Neural cell (in vitro differentiated cells): ENCODE measurements at regions not wholly inside any gene's neighbourhood (a gene's known extent, or its start where the extent isn't known, plus 50 kb on each side); places are given as distances from the start of the nearest gene placed in this dataset.
"Not testable (repeated sequence)": the region's sequence is repeated elsewhere in the genome, so short reads cannot be mapped to it uniquely, and the experiment has no call there.

Experiments used
- H2AFZ ChIP-seq: fragments of 200-600, 300-800 bp; sonication (generic), shearing (Covaris generic); 2 replicates; pipeline ENCODE4 v1.6.0; 2014; ENCODE audit warnings: low read depth, mild to moderate bottlenecking, antibody characterized with exemption, low read length, moderate library complexity
- H3F3A ChIP-seq: fragments of 200-600 bp; shearing (Covaris generic); 2 replicates; pipeline ENCODE4 v1.6.1; 2016; ENCODE audit warnings: mild to moderate bottlenecking, moderate library complexity, mixed read lengths, antibody characterized with exemption, low read length; ENCODE audit not compliant: insufficient read depth, poor library complexity, severe bottlenecking
- H3K27ac ChIP-seq: fragments of 200-600, 300-800 bp; sonication (generic), shearing (Covaris generic); 2 replicates; pipeline ENCODE4 v1.5.1; 2014; ENCODE audit warnings: mild to moderate bottlenecking, low read length, moderate library complexity
- H3K27me3 ChIP-seq: fragments of 300-800, 200-600 bp; sonication (generic), shearing (Covaris generic); 2 replicates; pipeline ENCODE4 v1.6.0; 2014; ENCODE audit warnings: mild to moderate bottlenecking, low read depth, low read length, moderate library complexity; ENCODE audit not compliant: insufficient read depth
- H3K36me3 ChIP-seq: fragments of 300-800, 200-600 bp; sonication (generic), shearing (Covaris generic); 2 replicates; pipeline ENCODE4 v1.5.1; 2014; ENCODE audit warnings: mild to moderate bottlenecking, antibody characterized with exemption, low read length, moderate library complexity; ENCODE audit not compliant: insufficient read depth
- H3K4me2 ChIP-seq: fragments of 300-800, 200-600 bp; sonication (generic), shearing (Covaris generic); 2 replicates; pipeline ENCODE4 v1.6.0; 2014; ENCODE audit warnings: mild to moderate bottlenecking, low read length
- H3K4me3 ChIP-seq: fragments of 300-800, 200-600 bp; sonication (generic), shearing (Covaris generic); 2 replicates; pipeline ENCODE4 v1.5.1; 2014; ENCODE audit warnings: mild to moderate bottlenecking, low read length, moderate library complexity
- H3K79me2 ChIP-seq: fragments of 200-600 bp; shearing (Covaris generic); replicated peaks from 2 replicates; pipeline ENCODE4 v1.6.0; 2014; ENCODE audit warnings: mild to moderate bottlenecking, low read length, moderate library complexity; ENCODE audit not compliant: insufficient read depth
- H3K9ac ChIP-seq: fragments of 300-800, 200-600 bp; sonication (generic), shearing (Covaris generic); 2 replicates; pipeline ENCODE4 v1.6.1; 2016; ENCODE audit warnings: mild to moderate bottlenecking, low read length, mixed read lengths
- H3K9me2 ChIP-seq: fragments of 200-600 bp; shearing (Covaris generic); 2 replicates; pipeline ENCODE4 v1.6.1; 2016; ENCODE audit warnings: mild to moderate bottlenecking, low read length, mixed read lengths; ENCODE audit not compliant: insufficient read depth
- H3K9me3 ChIP-seq: fragments of 200-600, 300-800 bp; sonication (generic), shearing (Covaris generic); 2 replicates; pipeline ENCODE4 v1.6.1; 2016; ENCODE audit warnings: mild to moderate bottlenecking, mixed run types, low read length, moderate library complexity, mixed read lengths
- H4K20me1 ChIP-seq: fragments of 200-600 bp; shearing (Covaris generic); 2 replicates; pipeline ENCODE4 v1.6.1; 2016; ENCODE audit warnings: mild to moderate bottlenecking, mixed run types; ENCODE audit not compliant: insufficient read depth
- EP300 ChIP-seq: fragments of 450-650 bp; conservative IDR thresholded peaks from 2 replicates; pipeline ENCODE4 v1.6.1; 2014; ENCODE audit warnings: antibody characterized with exemption, mild to moderate bottlenecking, moderate library complexity; ENCODE audit not compliant: poor library complexity, severe bottlenecking
- EZH2 ChIP-seq: fragments of 200-600, 300-800 bp; shearing (Covaris generic), sonication (generic); IDR thresholded peaks from 2 replicates; pipeline ENCODE4 v1.6.1; 2014; ENCODE audit warnings: antibody characterized with exemption, low read length, borderline replicate concordance, mild to moderate bottlenecking; ENCODE audit not compliant: insufficient read depth, poor library complexity, severe bottlenecking
- MXI1 ChIP-seq: fragments of 450-650 bp; conservative IDR thresholded peaks from 2 replicates; pipeline ENCODE4 v1.6.1; 2014; ENCODE audit warnings: antibody characterized with exemption, mild to moderate bottlenecking; ENCODE audit not compliant: poor library complexity, severe bottlenecking
- POLR2AphosphoS5 ChIP-seq: IDR thresholded peaks from 2 replicates; pipeline ENCODE4 v1.6.1; 2012
- RAD21 ChIP-seq: fragments of 450-650 bp; conservative IDR thresholded peaks from 2 replicates; pipeline ENCODE4 v1.6.1; 2014; ENCODE audit warnings: antibody characterized with exemption, mild to moderate bottlenecking, moderate library complexity
- REST ChIP-seq: IDR thresholded peaks from 2 replicates; pipeline ENCODE4 v1.6.1; 2012; ENCODE audit warnings: borderline replicate concordance
- SMC3 ChIP-seq: fragments of 450-650 bp; conservative IDR thresholded peaks from 2 replicates; pipeline ENCODE4 v1.6.1; 2014; ENCODE audit warnings: antibody characterized with exemption, mild to moderate bottlenecking, moderate library complexity; ENCODE audit not compliant: poor library complexity
- TAF1 ChIP-seq: IDR thresholded peaks from 2 replicates; pipeline ENCODE4 v1.6.1; 2012; ENCODE audit warnings: low read depth
- TF ChIP-seq, protein P1 (sequence below): fragments of 450-650 bp; IDR thresholded peaks from 2 replicates; pipeline ENCODE4 v1.5.1; 2014; ENCODE audit warnings: antibody characterized with exemption, mild to moderate bottlenecking, moderate library complexity; ENCODE audit not compliant: poor library complexity, severe bottlenecking

DNA sequence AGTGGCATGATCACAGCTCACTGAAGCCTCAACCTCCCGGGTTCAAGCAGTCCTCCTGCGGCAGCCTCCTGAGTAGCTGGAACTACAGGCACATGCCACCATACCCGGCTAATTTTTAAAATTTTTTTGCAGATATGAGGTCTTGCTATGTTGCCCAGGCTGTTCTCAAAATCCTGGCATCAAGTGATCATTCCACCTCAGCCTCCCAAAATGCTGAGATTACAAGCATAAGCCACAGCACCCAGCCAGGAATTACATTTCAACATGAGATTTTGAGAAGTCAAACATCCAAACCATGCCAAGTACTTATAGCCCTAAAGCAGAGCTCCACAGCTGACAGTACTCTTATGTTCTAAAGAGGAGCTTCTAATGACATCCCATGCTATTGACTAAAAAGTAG lies 200.1 kb downstream of the FCRL5 start:
- no peak overlapping the region for H3K4me2 ChIP-seq
- H4K20me1 ChIP-seq: no peaks in the 10 kb centered on the region

DNA sequence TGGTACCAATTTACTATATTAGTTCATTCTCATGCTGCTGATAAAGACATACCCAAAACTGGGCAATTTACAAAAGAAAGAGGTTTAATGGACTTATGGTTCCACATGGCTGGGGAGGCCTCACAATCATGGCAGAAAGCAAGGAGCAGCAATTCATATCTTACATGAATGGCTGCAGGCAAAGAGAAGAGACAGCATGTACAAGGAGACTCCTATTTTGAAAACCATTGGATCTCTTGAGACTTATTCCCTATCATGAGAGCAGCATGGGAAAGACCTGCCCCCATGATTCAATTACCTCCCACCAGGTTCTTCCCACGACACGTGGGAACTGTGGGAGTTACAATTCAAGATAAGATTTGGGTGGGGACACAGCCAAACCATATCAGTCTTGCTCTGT lies 200.5 kb downstream of the FCRL5 start:
- not testable (repeated sequence) for H3K9ac ChIP-seq, H3K9me2 ChIP-seq, H3K79me2 ChIP-seq, H3K36me3 ChIP-seq, H3K27ac ChIP-seq, H3K9me3 ChIP-seq, H3F3A ChIP-seq, H3K4me3 ChIP-seq, H4K20me1 ChIP-seq, H2AFZ ChIP-seq, H3K27me3 ChIP-seq, H3K4me2 ChIP-seq

More for the DNA sequence above, 200.1 kb downstream of the FCRL5 start:
- no peak overlapping the region for H2AFZ ChIP-seq
- H3K9ac ChIP-seq: no peak overlapping the region
- no peak for TF ChIP-seq TAF1
- no peak for TF ChIP-seq RAD21
- no peak for TF ChIP-seq REST
- no peak for TF ChIP-seq MXI1
- TF ChIP-seq POLR2AphosphoS5: no peak
- TF ChIP-seq, protein P1, sequence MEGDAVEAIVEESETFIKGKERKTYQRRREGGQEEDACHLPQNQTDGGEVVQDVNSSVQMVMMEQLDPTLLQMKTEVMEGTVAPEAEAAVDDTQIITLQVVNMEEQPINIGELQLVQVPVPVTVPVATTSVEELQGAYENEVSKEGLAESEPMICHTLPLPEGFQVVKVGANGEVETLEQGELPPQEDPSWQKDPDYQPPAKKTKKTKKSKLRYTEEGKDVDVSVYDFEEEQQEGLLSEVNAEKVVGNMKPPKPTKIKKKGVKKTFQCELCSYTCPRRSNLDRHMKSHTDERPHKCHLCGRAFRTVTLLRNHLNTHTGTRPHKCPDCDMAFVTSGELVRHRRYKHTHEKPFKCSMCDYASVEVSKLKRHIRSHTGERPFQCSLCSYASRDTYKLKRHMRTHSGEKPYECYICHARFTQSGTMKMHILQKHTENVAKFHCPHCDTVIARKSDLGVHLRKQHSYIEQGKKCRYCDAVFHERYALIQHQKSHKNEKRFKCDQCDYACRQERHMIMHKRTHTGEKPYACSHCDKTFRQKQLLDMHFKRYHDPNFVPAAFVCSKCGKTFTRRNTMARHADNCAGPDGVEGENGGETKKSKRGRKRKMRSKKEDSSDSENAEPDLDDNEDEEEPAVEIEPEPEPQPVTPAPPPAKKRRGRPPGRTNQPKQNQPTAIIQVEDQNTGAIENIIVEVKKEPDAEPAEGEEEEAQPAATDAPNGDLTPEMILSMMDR: no peak
- TF ChIP-seq SMC3: no peak
- TF ChIP-seq EP300: no peak
- no peak for TF ChIP-seq EZH2
- H3F3A ChIP-seq: no peaks in the 10 kb centered on the region
- H3K4me3 ChIP-seq: no peak overlapping the region
- H3K36me3 ChIP-seq: no peaks in the 10 kb centered on the region
- H3K9me2 ChIP-seq: no peaks in the 10 kb centered on the region
- H3K79me2 ChIP-seq: no peaks in the 10 kb centered on the region
- H3K27ac ChIP-seq: no peak overlapping the region
- no peaks in the 10 kb centered on the region for H3K9me3 ChIP-seq
- no peaks in the 10 kb centered on the region for H3K27me3 ChIP-seq
